K562 (cell line): ENCODE measurements at regions not wholly inside any gene's neighbourhood (a gene's known extent, or its start where the extent isn't known, plus 50 kb on each side); places are given as distances from the start of the nearest gene placed in this dataset.

Experiments
- ATAC-seq: fragments of 200-7000 bp; cut with Tn5 transposase; 3 replicates; pipeline ENCODE4 v1.9.1; 2020; ENCODE audit warnings: moderate library complexity
- BruUV-seq: library from RNA; stranded (reverse); fragments of 400-500 nt; replicated peaks from 2 replicates; lab custom pipeline; 2021; lab: Mats Ljungman, UMichigan
- CTCF ChIA-PET: fragments of 300-600 bp; formaldehyde crosslinking; extraction: SDS; loops from one replicate; lab custom pipeline; 2021; ENCODE audit warnings: low intra/inter-chr PET ratio; lab: Yijun Ruan, JAX
- POLR2A ChIA-PET: fragments of 300-600, 350-650 bp; sonication (Branson Sonifier 250); formaldehyde crosslinking; extraction: SDS; loops from one replicate; lab custom pipeline; 2021; ENCODE audit warnings: antibody characterized with exemption, inconsistent platforms; lab: Yijun Ruan, JAX
- DNase-seq, 4 experiments: peaks; one replicate each; pipeline versions ENCODE4 v3.0.0 to v3.0.0-alpha.2; 2011 to 2018; ENCODE audit warnings: low spot score in 3 of 4, mixed read lengths in 3 of 4; ENCODE audit errors: extremely low read depth in 1 of 4
- FAIRE-seq: peaks from 2 replicates; lab custom pipeline; 2011; peaks lifted over from hg19 to GRCh38; lab: Jason Lieb, UNC
- H2AFZ ChIP-seq: 2 replicates; pipeline ENCODE4 v1.6.0; 2011; ENCODE audit warnings: low read depth, low read length, control low read depth, inconsistent platforms
- H3K27ac ChIP-seq: fragments of 200-600 bp; 3 replicates; pipeline ENCODE4 v1.8.0; 2011; ENCODE audit warnings: low read depth, mild to moderate bottlenecking, control low read depth, inconsistent platforms, low read length, moderate library complexity, mixed read lengths; ENCODE audit errors: extremely low read depth
- H3K27me3 ChIP-seq, 2 experiments: fragments of 300-600 bp in 1 of 2; 2 replicates in 1 of 2; 3 replicates in 1 of 2; pipeline versions ENCODE4 v1.6.0 to v1.8.0; 2011; ENCODE audit warnings: inconsistent platforms in 2 of 2, low read length in 2 of 2, mild to moderate bottlenecking in 1 of 2, mixed read lengths in 1 of 2, moderate library complexity in 1 of 2; ENCODE audit not compliant: control insufficient read depth in 2 of 2, insufficient read depth in 2 of 2
- H3K36me3 ChIP-seq: fragments of 300-600 bp; 3 replicates; pipeline ENCODE4 v1.8.0; 2011; ENCODE audit warnings: mild to moderate bottlenecking, low read length, inconsistent platforms; ENCODE audit not compliant: control insufficient read depth, insufficient read depth
- H3K4me1 ChIP-seq, 2 experiments: fragments of 200-600 bp in 1 of 2; replicated peaks in 1 of 2; 2 replicates in 1 of 2; 3 replicates in 1 of 2; pipeline versions ENCODE4 v1.5.1 to v1.8.0; 2011; ENCODE audit warnings: inconsistent platforms in 2 of 2, low read length in 2 of 2, mild to moderate bottlenecking in 1 of 2, mixed read lengths in 1 of 2, moderate library complexity in 1 of 2; ENCODE audit not compliant: control insufficient read depth in 2 of 2, insufficient read depth in 2 of 2
- H3K4me2 ChIP-seq: 2 replicates; pipeline ENCODE4 v1.6.1; 2011; ENCODE audit warnings: low read length, control low read depth, inconsistent platforms, mixed read lengths; ENCODE audit not compliant: insufficient read depth
- H3K4me3 ChIP-seq: fragments of 200-600 bp; sonication (generic), shearing (Covaris generic); 2 replicates; pipeline ENCODE4 v1.5.1; 2016; ENCODE audit warnings: control low read depth, inconsistent platforms
- H3K79me2 ChIP-seq: fragments of 200-600 bp; 3 replicates; pipeline ENCODE4 v1.8.0; 2011; ENCODE audit warnings: low read length, inconsistent platforms; ENCODE audit not compliant: control insufficient read depth, insufficient read depth
- H3K9ac ChIP-seq, 2 experiments: 2 replicates each; pipeline versions ENCODE4 v1.6.0 to v1.6.1; 2011; ENCODE audit warnings: low read depth in 2 of 2, low read length in 2 of 2, control low read depth in 1 of 2, inconsistent platforms in 1 of 2, mild to moderate bottlenecking in 1 of 2, mixed read lengths in 1 of 2; ENCODE audit not compliant: insufficient read depth in 1 of 2
- H3K9me1 ChIP-seq: one replicate; pipeline ENCODE4 v1.6.0; 2011; ENCODE audit warnings: inconsistent platforms, mild to moderate bottlenecking, low read length, moderate library complexity; ENCODE audit not compliant: control insufficient read depth, insufficient read depth
- H3K9me3 ChIP-seq: replicated peaks from 2 replicates; pipeline ENCODE4 v1.5.1; 2011; ENCODE audit warnings: low read depth, low read length, inconsistent platforms; ENCODE audit not compliant: control insufficient read depth, insufficient read depth
- H4K20me1 ChIP-seq: replicated peaks from 2 replicates; pipeline ENCODE4 v1.6.1; 2011; ENCODE audit warnings: low read length, inconsistent platforms, mixed read lengths; ENCODE audit not compliant: control insufficient read depth, insufficient read depth
- FOXP4 ChIP-seq: sonication (generic); formaldehyde crosslinking; IDR thresholded peaks from 2 replicates; pipeline ENCODE4 v1.8.0; 2022; ENCODE audit warnings: mild to moderate bottlenecking, missing genetic modification reagents, borderline replicate concordance
- NBN ChIP-seq: fragments of 450-650 bp; IDR thresholded peaks from 2 replicates; pipeline ENCODE4 v1.6.1; 2016; ENCODE audit warnings: low read depth, mild to moderate bottlenecking
- PHF21A ChIP-seq: fragments of 450-650 bp; IDR thresholded peaks from 2 replicates; pipeline ENCODE4 v1.6.1; 2017; ENCODE audit warnings: low read depth, borderline replicate concordance
- SIN3B ChIP-seq: fragments of 450-650 bp; IDR thresholded peaks from 2 replicates; pipeline ENCODE4 v1.6.1; 2017; ENCODE audit warnings: low read depth, mild to moderate bottlenecking, moderate library complexity
- ZFPM2 ChIP-seq: fragments of 250-450 bp; sonication (Bioruptor Pico); IDR thresholded peaks from 2 replicates; pipeline ENCODE4 v1.5.1; 2022; ENCODE audit warnings: mild to moderate bottlenecking
- ZNF695 ChIP-seq: fragments of 450-650 bp; formaldehyde crosslinking; IDR thresholded peaks from 2 replicates; pipeline ENCODE4 v1.4.0; 2020; ENCODE audit warnings: mild to moderate bottlenecking, moderate library complexity
- WGBS: fragments of 100-300 bp; shearing (Covaris generic); methylation state at CpG from one replicate; pipeline ENCODE4 v1.1.6; 2016; ENCODE audit warnings: low coverage, mixed read lengths; ENCODE audit not compliant: insufficient coverage; ENCODE audit errors: missing lambda C conversion rate; 5-methylcytosine and 5-hydroxymethylcytosine counted together
- in situ Hi-C: fragments of 300-500 bp; cut with MboI; formaldehyde crosslinking; loops from 4 replicates; pipeline ENCODE4 v1.15.0; 2018; ENCODE audit warnings: inconsistent platforms, mixed read lengths
- intact Hi-C: fragments of 100-400 bp; cut with micrococcal nuclease; formaldehyde crosslinking; loops from 2 replicates; pipeline ENCODE4 v1.14.2; 2022

GRCh38 chr10:77695186-77695585 lies 57.6 kb upstream of the KCNMA1 start:
- no peak for ATAC-seq
- in situ Hi-C loops (no loop called here), intact Hi-C loops (no loop called here)
- BruUV-seq, result no TSS peak
- DNase-seq, result no peak
- H3K9me1 ChIP-seq, result no peaks in the 10 kb centered on the region
- no peak overlapping the region for H3K4me3 ChIP-seq
- no peak overlapping the region for H3K9ac ChIP-seq
- H2AFZ ChIP-seq, result no peak overlapping the region
- no peaks in the 10 kb centered on the region for H3K4me1 ChIP-seq
- TF ChIP-seq NBN (no peak), PHF21A (no peak), SIN3B (no peak), ZFPM2 (CRISPR knock-in tag) (no peak), FOXP4 (CRISPR knock-in tag) (no peak), ZNF695 (CRISPR knock-in tag) (no peak)
- H3K9me3 ChIP-seq, result no peaks in the 10 kb centered on the region
- no peak overlapping the region for H3K27ac ChIP-seq
- no peaks in the 10 kb centered on the region for H4K20me1 ChIP-seq
- CTCF ChIA-PET, result no interaction called here
- H3K27me3 ChIP-seq, result peaks cover 2 to 17% of the 10 kb centered on the region in 2 experiments; a peak in 3 of 5 replicates
- H3K79me2 ChIP-seq, result no peaks in the 10 kb centered on the region
- POLR2A ChIA-PET, result interaction anchor here (1.1 kb wide), 1 partner anchor 205 kb away, joined by 3 read pairs; no protein-coding TSS in a partner anchor
- FAIRE-seq, result no peak
- no peak overlapping the region for H3K4me2 ChIP-seq
- WGBS, result 0% methylated on average over 1 of the region's 1 CpG
- no peaks in the 10 kb centered on the region for H3K36me3 ChIP-seq
